RWPE1 (cell line): ENCODE measurements at regions not wholly inside any gene's neighbourhood (a gene's known extent, or its start where the extent isn't known, plus 50 kb on each side); places are given as distances from the start of the nearest gene placed in this dataset.

Source experiments
- CTCF ChIA-PET: fragments of 350-600 bp; sonication (Branson Sonifier 250); formaldehyde crosslinking; extraction: SDS; loops from one replicate; lab custom pipeline; 2021; lab: Yijun Ruan, JAX
- POLR2A ChIA-PET: fragments of 400-600 bp; formaldehyde crosslinking; extraction: SDS; loops from one replicate; lab custom pipeline; 2020; ENCODE audit warnings: antibody characterized with exemption; ENCODE audit not compliant: low non-redundant PET; lab: Yijun Ruan, JAX
- DNase-seq: peaks from one replicate; pipeline ENCODE4 v3.0.0; 2012; ENCODE audit warnings: low spot score
- H3K27ac ChIP-seq: fragments of 450-650 bp; 2 replicates; pipeline ENCODE4 v1.5.1; 2017
- CTCF ChIP-seq: fragments of 450-650 bp; conservative IDR thresholded peaks from 2 replicates; pipeline ENCODE4 v1.5.1; 2017; ENCODE audit warnings: low read depth, mild to moderate bottlenecking

- no peak for TF ChIP-seq CTCF
- POLR2A ChIA-PET = no interaction called here
- DNase-seq = no peak
- no peak overlapping the region for H3K27ac ChIP-seq
- CTCF ChIA-PET = no interaction called here
These were observed 63.6 kb downstream of the PCDH7 start for GRCh38 chr4:30783751-30784150.

GRCh38 chr4:30789219-30789671 lies 69.1 kb downstream of the PCDH7 start:
- no peak for TF ChIP-seq CTCF
- DNase-seq = no peak
- H3K27ac ChIP-seq = no peak overlapping the region
- ChIA-PET CTCF (no interaction called here), POLR2A (no interaction called here)

GRCh38 chr4:30790123-30790522 lies 70.0 kb downstream of the PCDH7 start:
- no peak for DNase-seq
- no peak for TF ChIP-seq CTCF
- ChIA-PET CTCF (no interaction called here), POLR2A (no interaction called here)
- H3K27ac ChIP-seq = no peak overlapping the region

GRCh38 chr4:30790998-30791397 lies 70.8 kb downstream of the PCDH7 start:
- no peak for DNase-seq
- CTCF ChIA-PET = no interaction called here
- TF ChIP-seq CTCF = no peak
- no peak overlapping the region for H3K27ac ChIP-seq
- POLR2A ChIA-PET = no interaction called here

- POLR2A ChIA-PET = no interaction called here
- CTCF ChIA-PET = no interaction called here
- H3K27ac ChIP-seq = no peak overlapping the region
- no peak for TF ChIP-seq CTCF
- DNase-seq = no peak
These were observed 72.4 kb downstream of the PCDH7 start for GRCh38 chr4:30792601-30793000.

- H3K27ac ChIP-seq = no peak overlapping the region
- no peak for DNase-seq
- POLR2A ChIA-PET = no interaction called here
- no peak for TF ChIP-seq CTCF
- CTCF ChIA-PET = no interaction called here
These were observed 81.7 kb downstream of the PCDH7 start for GRCh38 chr4:30801876-30802275.
